CD14-positive monocyte (primary cell): ENCODE measurements at regions not wholly inside any gene's neighbourhood (a gene's known extent, or its start where the extent isn't known, plus 50 kb on each side); places are given as distances from the start of the nearest gene placed in this dataset.
A peak's percentile ranks its signal among the peaks of the same experiment; 100 is the strongest.

Experiments used
- DNase-seq, 3 donors: peaks; one replicate each; pipeline ENCODE4 v3.0.0-alpha.2; 2011 to 2022
- H2AFZ ChIP-seq: 2 replicates; pipeline ENCODE4 v1.6.0; 2012; ENCODE audit warnings: mild to moderate bottlenecking, low read depth, low read length, inconsistent platforms; ENCODE audit not compliant: insufficient read depth, poor library complexity, severe bottlenecking
- H3K27ac ChIP-seq, 2 donors: 1 replicate in 1 of 2; 2 replicates in 1 of 2; pipeline ENCODE4 v1.5.1; 2012 to 2013; ENCODE audit warnings: low read length in 2 of 2, control low read depth in 1 of 2, inconsistent platforms in 1 of 2, low read depth in 1 of 2, mild to moderate bottlenecking in 1 of 2
- H3K27me3 ChIP-seq, 2 donors: one replicate each; pipeline versions ENCODE4 v1.6.0 to v1.6.1; 2011 to 2013; ENCODE audit warnings: low read length in 2 of 2; ENCODE audit not compliant: control insufficient read depth in 2 of 2, insufficient read depth in 2 of 2
- H3K36me3 ChIP-seq, 2 donors: replicated peaks in 1 of 2; 1 replicate in 1 of 2; 2 replicates in 1 of 2; pipeline versions ENCODE4 v1.5.1 to v1.6.1; 2012 to 2013; ENCODE audit warnings: low read length in 2 of 2, control low read depth in 1 of 2, inconsistent platforms in 1 of 2, mild to moderate bottlenecking in 1 of 2; ENCODE audit not compliant: insufficient read depth in 2 of 2, control insufficient read depth in 1 of 2
- H3K4me1 ChIP-seq, 2 donors: 1 replicate in 1 of 2; 2 replicates in 1 of 2; pipeline versions ENCODE4 v1.5.1 to v1.6.1; 2012 to 2013; ENCODE audit warnings: low read length in 2 of 2, control low read depth in 1 of 2, inconsistent platforms in 1 of 2, mild to moderate bottlenecking in 1 of 2, moderate library complexity in 1 of 2; ENCODE audit not compliant: insufficient read depth in 2 of 2, control insufficient read depth in 1 of 2
- H3K4me2 ChIP-seq: replicated peaks from 2 replicates; pipeline ENCODE3; 2012; ENCODE audit warnings: low read length, moderate library complexity, mild to moderate bottlenecking; ENCODE audit not compliant: poor library complexity, severe bottlenecking; ENCODE audit errors: extremely low read depth
- H3K4me3 ChIP-seq, 3 experiments: fragments of 200-600 bp in 1 of 3; sonication (generic) in 1 of 3; replicated peaks in 1 of 3; 1 replicate in 2 of 3; 2 replicates in 1 of 3; pipeline ENCODE4 v1.5.1; 2011 to 2013; ENCODE audit warnings: low read length in 3 of 3, mild to moderate bottlenecking in 3 of 3, control low read depth in 2 of 3, low read depth in 2 of 3, inconsistent platforms in 1 of 3, moderate library complexity in 1 of 3
- H3K79me2 ChIP-seq: 2 replicates; pipeline ENCODE4 v1.6.0; 2012; ENCODE audit warnings: mild to moderate bottlenecking, control low read depth, inconsistent platforms, low read length, moderate library complexity; ENCODE audit not compliant: insufficient read depth
- H3K9ac ChIP-seq: 2 replicates; pipeline ENCODE4 v1.6.0; 2017; ENCODE audit warnings: low read length, mild to moderate bottlenecking; ENCODE audit not compliant: insufficient read depth, poor library complexity, severe bottlenecking
- H3K9me3 ChIP-seq, 2 donors: replicated peaks in 1 of 2; 1 replicate in 1 of 2; 2 replicates in 1 of 2; pipeline versions ENCODE4 v1.5.1 to v1.6.1; 2012 to 2013; ENCODE audit warnings: low read length in 2 of 2, control low read depth in 1 of 2; ENCODE audit not compliant: control insufficient read depth in 1 of 2, insufficient read depth in 1 of 2
- H4K20me1 ChIP-seq: 2 replicates; pipeline ENCODE4 v1.6.0; 2012; ENCODE audit warnings: mild to moderate bottlenecking, low read length, control low read depth, moderate library complexity; ENCODE audit not compliant: insufficient read depth
- H3K27ac Mint-ChIP-seq, 7 donors: one replicate each; pipeline ENCODE4 v1.8.0; 2020; ENCODE audit warnings: mild to moderate bottlenecking in 7 of 7, mixed read lengths in 7 of 7, moderate library complexity in 6 of 7, inconsistent platforms in 2 of 7
- H3K27me3 Mint-ChIP-seq, 3 donors: one replicate each; pipeline ENCODE4 v1.8.0; 2021 to 2022; ENCODE audit warnings: low read depth in 3 of 3, mild to moderate bottlenecking in 3 of 3, mixed read lengths in 3 of 3, moderate library complexity in 3 of 3, inconsistent platforms in 1 of 3
- H3K36me3 Mint-ChIP-seq, 2 donors: one replicate each; pipeline ENCODE4 v1.8.0; 2020; ENCODE audit warnings: mixed read lengths in 2 of 2, inconsistent platforms in 1 of 2, mild to moderate bottlenecking in 1 of 2
- H3K4me1 Mint-ChIP-seq: one replicate; pipeline ENCODE4 v1.8.0; 2020; ENCODE audit warnings: mild to moderate bottlenecking, mixed read lengths
- H3K4me3 Mint-ChIP-seq, 2 donors: one replicate each; pipeline ENCODE4 v1.8.0; 2020; ENCODE audit warnings: mild to moderate bottlenecking in 2 of 2, mixed read lengths in 2 of 2, moderate library complexity in 1 of 2
- H3K9me3 Mint-ChIP-seq, 7 donors: one replicate each; pipeline ENCODE4 v1.8.0; 2020 to 2022; ENCODE audit warnings: mixed read lengths in 7 of 7, mild to moderate bottlenecking in 6 of 7, moderate library complexity in 6 of 7, inconsistent platforms in 2 of 7
- WGBS: methylation state at CpG from one replicate; pipeline ENCODE4 v1.1.5; 2013; ENCODE audit warnings: missing lambda C conversion rate; ENCODE audit not compliant: insufficient coverage; 5-methylcytosine and 5-hydroxymethylcytosine counted together
- intact Hi-C, 2 donors: fragments of 100-400 bp; cut with micrococcal nuclease; formaldehyde crosslinking; loops; one replicate each; pipeline versions ENCODE4 v1.15.0 to v1.15.1; 2023
- TF ChIP-seq, protein P1 (sequence below): fragments of 200-600 bp; IDR thresholded peaks from one replicate; pipeline ENCODE4 v1.8.0; 2022; ENCODE audit warnings: antibody characterized with exemption, mild to moderate bottlenecking

DNA sequence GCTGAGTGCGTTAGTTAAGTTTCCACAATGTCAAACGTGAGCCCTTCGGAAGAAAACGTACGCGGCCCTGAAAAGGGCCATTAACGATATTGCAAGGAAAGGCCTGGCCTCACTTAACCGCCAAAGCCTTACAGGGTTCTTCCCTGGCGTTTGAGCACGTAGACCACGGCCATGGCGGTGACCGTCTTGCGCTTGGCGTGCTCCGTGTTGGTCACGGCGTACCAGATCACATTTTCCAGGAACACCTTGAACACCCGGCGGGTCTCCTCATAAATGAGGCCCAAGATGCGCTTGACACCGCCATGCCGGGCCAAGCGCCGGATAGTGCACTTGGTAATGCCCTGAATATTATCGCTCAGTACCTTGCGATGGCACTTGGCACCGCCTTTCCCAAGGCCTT lies 118.4 kb upstream of the BTN3A2 start:
- intact Hi-C loops = no loop called here
- no peaks in the 10 kb centered on the region for H4K20me1 ChIP-seq

DNA sequence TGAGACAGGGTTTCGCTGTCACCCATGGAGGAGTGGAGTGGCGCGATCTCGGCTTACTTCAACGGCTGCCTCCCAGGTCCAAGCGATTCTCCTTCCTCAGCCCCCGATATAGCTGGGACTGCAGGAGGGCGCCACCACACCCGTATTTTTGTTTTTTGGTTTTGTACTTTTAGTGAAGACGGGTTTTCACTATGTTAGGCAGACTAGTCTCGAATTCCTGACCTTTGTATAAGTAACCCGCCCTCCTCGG lies 115.4 kb upstream of the BTN3A2 start:
- no peak for DNase-seq
- Mint-ChIP-seq H3K4me1 (peaks cover 36% of the 10 kb centered on the region), H3K36me3 (no peaks in the 10 kb centered on the region), H3K4me3 (peak overlapping the region; percentile 93 to 95), H3K9me3 (peaks cover 0 to 4% (median 0%) of the 10 kb centered on the region in 7 donors), H3K27me3 (no peaks in the 10 kb centered on the region), H3K27ac (peak overlapping the region; percentile 75 to 92 (median 90))
- no peaks in the 10 kb centered on the region for H3K27me3 ChIP-seq
- peak overlapping the region; percentile 36 to 81 for H3K27ac ChIP-seq
- peaks cover 30 to 47% of the 10 kb centered on the region in 2 donors for H3K4me1 ChIP-seq
- H4K20me1 ChIP-seq = no peaks in the 10 kb centered on the region
- H3K36me3 ChIP-seq = no peaks in the 10 kb centered on the region
- peak overlapping the region; percentile 98 for H2AFZ ChIP-seq
- peak overlapping the region; percentile 49 to 93 (median 70) for H3K4me3 ChIP-seq
- H3K9ac ChIP-seq = peak overlapping the region; percentile 71
- intact Hi-C loops = no loop called here
- H3K9me3 ChIP-seq = no peaks in the 10 kb centered on the region
- 4% methylated on average over 4 of the region's 13 CpGs for WGBS
- peak overlapping the region; percentile 98 for H3K4me2 ChIP-seq
- peaks cover 21% of the 10 kb centered on the region for H3K79me2 ChIP-seq
- TF ChIP-seq, protein P1, sequence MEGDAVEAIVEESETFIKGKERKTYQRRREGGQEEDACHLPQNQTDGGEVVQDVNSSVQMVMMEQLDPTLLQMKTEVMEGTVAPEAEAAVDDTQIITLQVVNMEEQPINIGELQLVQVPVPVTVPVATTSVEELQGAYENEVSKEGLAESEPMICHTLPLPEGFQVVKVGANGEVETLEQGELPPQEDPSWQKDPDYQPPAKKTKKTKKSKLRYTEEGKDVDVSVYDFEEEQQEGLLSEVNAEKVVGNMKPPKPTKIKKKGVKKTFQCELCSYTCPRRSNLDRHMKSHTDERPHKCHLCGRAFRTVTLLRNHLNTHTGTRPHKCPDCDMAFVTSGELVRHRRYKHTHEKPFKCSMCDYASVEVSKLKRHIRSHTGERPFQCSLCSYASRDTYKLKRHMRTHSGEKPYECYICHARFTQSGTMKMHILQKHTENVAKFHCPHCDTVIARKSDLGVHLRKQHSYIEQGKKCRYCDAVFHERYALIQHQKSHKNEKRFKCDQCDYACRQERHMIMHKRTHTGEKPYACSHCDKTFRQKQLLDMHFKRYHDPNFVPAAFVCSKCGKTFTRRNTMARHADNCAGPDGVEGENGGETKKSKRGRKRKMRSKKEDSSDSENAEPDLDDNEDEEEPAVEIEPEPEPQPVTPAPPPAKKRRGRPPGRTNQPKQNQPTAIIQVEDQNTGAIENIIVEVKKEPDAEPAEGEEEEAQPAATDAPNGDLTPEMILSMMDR = no peak

More for the DNA sequence above, 118.4 kb upstream of the BTN3A2 start:
- peaks cover 15 to 32% of the 10 kb centered on the region in 2 donors for H3K4me1 ChIP-seq
- Mint-ChIP-seq H3K4me3 (no peak overlapping the region), H3K27me3 (no peaks in the 10 kb centered on the region), H3K36me3 (no peaks in the 10 kb centered on the region), H3K4me1 (peaks cover 18% of the 10 kb centered on the region), H3K27ac (peak overlapping the region in 1 of 7 donors; percentile 27), H3K9me3 (peaks cover 0 to 4% (median 0%) of the 10 kb centered on the region in 7 donors)
- no peaks in the 10 kb centered on the region for H3K79me2 ChIP-seq
- H3K27me3 ChIP-seq = no peaks in the 10 kb centered on the region
- DNase-seq = no peak
- H3K4me2 ChIP-seq = no peak overlapping the region
- no peak overlapping the region for H3K9ac ChIP-seq
- H3K27ac ChIP-seq = no peak overlapping the region
- no peaks in the 10 kb centered on the region for H3K9me3 ChIP-seq
- no peak overlapping the region for H2AFZ ChIP-seq
- no peak overlapping the region for H3K4me3 ChIP-seq
- 98% methylated on average over 27 of the region's 28 CpGs for WGBS
- no peaks in the 10 kb centered on the region for H3K36me3 ChIP-seq
- TF ChIP-seq, protein P1 = no peak
